Endothelial cell (in vitro differentiated cells): ENCODE measurements at regions not wholly inside any gene's neighbourhood (a gene's known extent, or its start where the extent isn't known, plus 50 kb on each side); places are given as distances from the start of the nearest gene placed in this dataset.

Source experiments
- DNase-seq: peaks from one replicate; pipeline ENCODE4 v3.0.0; 2021; ENCODE audit warnings: low spot score
- H3K27ac Mint-ChIP-seq: one replicate; pipeline ENCODE4 v1.8.0; 2021; ENCODE audit warnings: mixed read lengths, inconsistent platforms; ENCODE audit not compliant: unreplicated experiment
- H3K27me3 Mint-ChIP-seq: one replicate; pipeline ENCODE4 v1.8.0; 2021; ENCODE audit warnings: mild to moderate bottlenecking, moderate library complexity, mixed read lengths, inconsistent platforms; ENCODE audit not compliant: unreplicated experiment
- H3K36me3 Mint-ChIP-seq: one replicate; pipeline ENCODE4 v1.8.0; 2021; ENCODE audit warnings: mild to moderate bottlenecking, low read depth, mixed read lengths, inconsistent platforms; ENCODE audit not compliant: unreplicated experiment
- H3K4me1 Mint-ChIP-seq: one replicate; pipeline ENCODE4 v1.8.0; 2021; ENCODE audit warnings: mild to moderate bottlenecking, mixed read lengths, inconsistent platforms; ENCODE audit not compliant: unreplicated experiment
- H3K4me3 Mint-ChIP-seq: one replicate; pipeline ENCODE4 v1.8.0; 2021; ENCODE audit warnings: mild to moderate bottlenecking, mixed read lengths, inconsistent platforms; ENCODE audit not compliant: unreplicated experiment
- H3K9me3 Mint-ChIP-seq: one replicate; pipeline ENCODE4 v1.8.0; 2021; ENCODE audit warnings: mixed read lengths, inconsistent platforms; ENCODE audit not compliant: unreplicated experiment
- TF ChIP-seq, protein P1 (sequence below): fragments of 200-600 bp; sonication (generic); IDR thresholded peaks from one replicate; pipeline ENCODE4 v1.5.0; 2021; ENCODE audit warnings: antibody characterized with exemption; ENCODE audit not compliant: unreplicated experiment

- peaks cover 1% of the 10 kb centered on the region for H3K27me3 Mint-ChIP-seq
- H3K27ac Mint-ChIP-seq, result no peak overlapping the region
- no peaks in the 10 kb centered on the region for H3K4me1 Mint-ChIP-seq
- H3K9me3 Mint-ChIP-seq, result no peaks in the 10 kb centered on the region
- TF ChIP-seq, protein P1, sequence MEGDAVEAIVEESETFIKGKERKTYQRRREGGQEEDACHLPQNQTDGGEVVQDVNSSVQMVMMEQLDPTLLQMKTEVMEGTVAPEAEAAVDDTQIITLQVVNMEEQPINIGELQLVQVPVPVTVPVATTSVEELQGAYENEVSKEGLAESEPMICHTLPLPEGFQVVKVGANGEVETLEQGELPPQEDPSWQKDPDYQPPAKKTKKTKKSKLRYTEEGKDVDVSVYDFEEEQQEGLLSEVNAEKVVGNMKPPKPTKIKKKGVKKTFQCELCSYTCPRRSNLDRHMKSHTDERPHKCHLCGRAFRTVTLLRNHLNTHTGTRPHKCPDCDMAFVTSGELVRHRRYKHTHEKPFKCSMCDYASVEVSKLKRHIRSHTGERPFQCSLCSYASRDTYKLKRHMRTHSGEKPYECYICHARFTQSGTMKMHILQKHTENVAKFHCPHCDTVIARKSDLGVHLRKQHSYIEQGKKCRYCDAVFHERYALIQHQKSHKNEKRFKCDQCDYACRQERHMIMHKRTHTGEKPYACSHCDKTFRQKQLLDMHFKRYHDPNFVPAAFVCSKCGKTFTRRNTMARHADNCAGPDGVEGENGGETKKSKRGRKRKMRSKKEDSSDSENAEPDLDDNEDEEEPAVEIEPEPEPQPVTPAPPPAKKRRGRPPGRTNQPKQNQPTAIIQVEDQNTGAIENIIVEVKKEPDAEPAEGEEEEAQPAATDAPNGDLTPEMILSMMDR, result no peak
- no peaks in the 10 kb centered on the region for H3K36me3 Mint-ChIP-seq
- H3K4me3 Mint-ChIP-seq, result no peak overlapping the region
- DNase-seq, result no peak
Observed at GRCh38 chr1:209421978-209422680, 161.4 kb upstream of the CAMK1G start.

- DNase-seq, result no peak
- Mint-ChIP-seq H3K36me3 (no peaks in the 10 kb centered on the region), H3K27me3 (peaks cover 6% of the 10 kb centered on the region), H3K27ac (no peak overlapping the region), H3K9me3 (no peaks in the 10 kb centered on the region), H3K4me3 (no peak overlapping the region), H3K4me1 (peaks cover 4% of the 10 kb centered on the region)
- TF ChIP-seq, protein P1, result no peak
Observed at GRCh38 chr1:209425959-209426358, 157.6 kb upstream of the CAMK1G start.

DNA sequence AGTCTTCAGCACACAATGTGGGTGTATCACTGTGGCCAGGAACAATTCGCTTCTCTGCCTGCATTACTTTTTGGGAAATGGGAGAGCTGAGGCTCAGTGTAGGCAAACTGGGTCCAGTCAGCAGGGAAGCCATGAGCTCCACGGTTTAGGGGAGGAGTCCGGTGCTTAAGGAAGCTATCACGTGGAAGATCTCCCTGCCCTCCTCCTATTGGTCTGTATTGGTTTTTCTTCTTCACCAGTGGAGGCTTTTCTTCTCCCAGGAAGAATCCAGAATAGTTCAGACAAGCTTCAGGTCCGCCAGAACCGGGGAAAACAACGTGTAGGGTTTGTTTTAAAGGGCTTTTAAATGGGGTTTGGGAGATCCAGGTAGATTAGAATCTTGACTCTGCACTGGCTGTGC is 156.2 kb upstream of the CAMK1G start:
- Mint-ChIP-seq H3K27me3 (peaks cover 6% of the 10 kb centered on the region), H3K9me3 (no peaks in the 10 kb centered on the region), H3K4me1 (peaks cover 4% of the 10 kb centered on the region), H3K4me3 (no peak overlapping the region), H3K36me3 (no peaks in the 10 kb centered on the region), H3K27ac (no peak overlapping the region)
- no peak for DNase-seq
- TF ChIP-seq, protein P1, result no peak

GRCh38 chr1:209427811-209428210 is 155.7 kb upstream of the CAMK1G start:
- DNase-seq, result no peak
- H3K4me1 Mint-ChIP-seq, result peaks cover 4% of the 10 kb centered on the region
- no peak overlapping the region for H3K27ac Mint-ChIP-seq
- no peaks in the 10 kb centered on the region for H3K9me3 Mint-ChIP-seq
- peaks cover 6% of the 10 kb centered on the region for H3K27me3 Mint-ChIP-seq
- TF ChIP-seq, protein P1, result no peak
- H3K4me3 Mint-ChIP-seq, result no peak overlapping the region
- no peaks in the 10 kb centered on the region for H3K36me3 Mint-ChIP-seq

DNA sequence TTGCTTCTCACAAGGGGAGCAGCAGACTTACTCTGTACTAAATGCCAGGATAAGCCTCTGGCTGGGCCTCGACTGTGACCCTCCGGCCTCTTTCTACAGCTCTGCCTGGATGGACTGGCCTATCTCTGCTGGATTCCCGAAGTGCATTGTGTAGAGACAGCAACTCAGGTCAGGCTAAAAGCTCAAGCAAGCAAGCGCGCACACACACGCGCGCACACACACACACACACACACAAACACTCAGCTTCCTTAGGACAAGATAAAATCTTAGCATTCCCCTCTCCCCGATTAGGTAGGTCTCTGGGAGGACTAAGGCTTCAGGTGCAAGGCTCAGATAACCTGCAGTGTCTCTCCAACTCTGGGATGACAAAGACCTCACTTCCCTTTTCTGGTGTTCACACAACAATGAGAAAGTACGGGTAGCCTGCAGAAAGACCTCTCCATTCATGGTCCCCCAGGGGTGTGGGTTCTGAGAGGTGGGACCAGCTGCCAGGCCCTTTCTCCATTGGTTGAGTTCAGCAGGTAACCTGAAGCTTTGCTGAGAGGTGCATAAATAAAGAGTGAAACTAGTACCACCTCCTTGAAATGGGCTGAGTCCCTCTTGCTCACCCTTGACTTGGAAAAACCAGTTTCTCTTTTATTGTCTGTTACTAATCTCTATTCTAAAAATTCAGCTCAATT is 155.1 kb upstream of the CAMK1G start:
- peaks cover 6% of the 10 kb centered on the region for H3K27me3 Mint-ChIP-seq
- TF ChIP-seq, protein P1, result no peak
- no peak overlapping the region for H3K4me3 Mint-ChIP-seq
- DNase-seq, result no peak
- no peaks in the 10 kb centered on the region for H3K9me3 Mint-ChIP-seq
- H3K27ac Mint-ChIP-seq, result no peak overlapping the region
- H3K4me1 Mint-ChIP-seq, result peaks cover 4% of the 10 kb centered on the region
- H3K36me3 Mint-ChIP-seq, result no peaks in the 10 kb centered on the region
